Upper lobe of right lung (tissue), 1 donor: ENCODE measurements at regions not wholly inside any gene's neighbourhood (a gene's known extent, or its start where the extent isn't known, plus 50 kb on each side); places are given as distances from the start of the nearest gene placed in this dataset.

Experiments used
- ATAC-seq: fragments of 200-7000 bp; cut with Tn5 transposase; one replicate; pipeline ENCODE4 v1.9.1; 2020; ENCODE audit warnings: mild to moderate bottlenecking, moderate library complexity
- DNase-seq: peaks from one replicate; pipeline ENCODE4 v3.0.0-alpha.2; 2020
- H3K27ac ChIP-seq: fragments of 200-600 bp; one replicate; pipeline ENCODE4 v1.8.0; 2022
- H3K27me3 ChIP-seq: fragments of 200-600 bp; one replicate; pipeline ENCODE4 v1.8.0; 2022; ENCODE audit warnings: mild to moderate bottlenecking
- H3K36me3 ChIP-seq: fragments of 200-600 bp; one replicate; pipeline ENCODE4 v1.8.0; 2022
- H3K4me1 ChIP-seq: fragments of 200-600 bp; one replicate; pipeline ENCODE4 v1.8.0; 2022
- H3K4me3 ChIP-seq: fragments of 200-600 bp; one replicate; pipeline ENCODE4 v1.8.0; 2022; ENCODE audit warnings: mild to moderate bottlenecking
- H3K9me3 ChIP-seq: fragments of 200-600 bp; one replicate; pipeline ENCODE4 v1.8.0; 2022
- CTCF ChIP-seq: fragments of 200-600 bp; IDR thresholded peaks from one replicate; pipeline ENCODE4 v1.8.0; 2022; ENCODE audit warnings: antibody characterized with exemption
- intact Hi-C: fragments of 100-400 bp; cut with DNase I; formaldehyde crosslinking; loops from one replicate; pipeline ENCODE4 v1.11.0; 2022
- donor health status: DM: no; HTN: yes; CAD: no; lungs with severe emphysema.

- no peak for ATAC-seq
- Histone ChIP-seq H3K27me3 (no peaks in the 10 kb centered on the region), H3K27ac (no peak overlapping the region), H3K9me3 (no peaks in the 10 kb centered on the region), H3K4me1 (peaks cover 10% of the 10 kb centered on the region), H3K4me3 (no peak overlapping the region), H3K36me3 (no peaks in the 10 kb centered on the region)
- DNase-seq = peak; percentile 27
- TF ChIP-seq CTCF = no peak
- intact Hi-C loops = no loop called here
Measured at GRCh38 chr5:135227064-135228022, 171.7 kb downstream of the MACROH2A1 start.

- Histone ChIP-seq H3K27me3 (no peaks in the 10 kb centered on the region), H3K4me3 (no peak overlapping the region), H3K27ac (no peak overlapping the region), H3K9me3 (no peaks in the 10 kb centered on the region), H3K4me1 (peaks cover 10% of the 10 kb centered on the region), H3K36me3 (no peaks in the 10 kb centered on the region)
- no peak for ATAC-seq
- peak; percentile 61 for DNase-seq
- TF ChIP-seq CTCF = no peak
- intact Hi-C loops = no loop called here
Measured at GRCh38 chr5:135225856-135226560, 173.0 kb downstream of the MACROH2A1 start.

- DNase-seq (peak; percentile 18), ATAC-seq (no peak)
- Histone ChIP-seq H3K4me1 (no peaks in the 10 kb centered on the region), H3K27ac (no peak overlapping the region), H3K27me3 (no peaks in the 10 kb centered on the region), H3K9me3 (no peaks in the 10 kb centered on the region), H3K4me3 (no peak overlapping the region), H3K36me3 (no peaks in the 10 kb centered on the region)
- intact Hi-C loops = no loop called here
- TF ChIP-seq CTCF = no peak
Measured at GRCh38 chr5:135223891-135224625, 175.0 kb downstream of the MACROH2A1 start.

- ATAC-seq = no peak
- no peaks in the 10 kb centered on the region for H3K9me3 ChIP-seq
- H3K27ac ChIP-seq = no peak overlapping the region
- H3K4me3 ChIP-seq = no peak overlapping the region
- H3K36me3 ChIP-seq = no peaks in the 10 kb centered on the region
- H3K27me3 ChIP-seq = no peaks in the 10 kb centered on the region
- DNase-seq = peak; percentile 21
- intact Hi-C loops = no loop called here
- no peaks in the 10 kb centered on the region for H3K4me1 ChIP-seq
- no peak for TF ChIP-seq CTCF
Measured at GRCh38 chr5:135223404-135223803, 175.6 kb downstream of the MACROH2A1 start.

- Histone ChIP-seq H3K27ac (no peak overlapping the region), H3K4me3 (no peak overlapping the region), H3K9me3 (no peaks in the 10 kb centered on the region), H3K36me3 (no peaks in the 10 kb centered on the region), H3K27me3 (no peaks in the 10 kb centered on the region), H3K4me1 (no peaks in the 10 kb centered on the region)
- TF ChIP-seq CTCF = no peak
- ATAC-seq (no peak), DNase-seq (peak; percentile 19)
- intact Hi-C loops = no loop called here
Measured at GRCh38 chr5:135222771-135223170, 176.3 kb downstream of the MACROH2A1 start.
